ENCODE measurements at regions not wholly inside any gene's neighbourhood (a gene's known extent, or its start where the extent isn't known, plus 50 kb on each side); places are given as distances from the start of the nearest gene placed in this dataset.
"Not testable (repeated sequence)": the region's sequence is repeated elsewhere in the genome, so short reads cannot be mapped to it uniquely, and the experiment has no call there.

DNA sequence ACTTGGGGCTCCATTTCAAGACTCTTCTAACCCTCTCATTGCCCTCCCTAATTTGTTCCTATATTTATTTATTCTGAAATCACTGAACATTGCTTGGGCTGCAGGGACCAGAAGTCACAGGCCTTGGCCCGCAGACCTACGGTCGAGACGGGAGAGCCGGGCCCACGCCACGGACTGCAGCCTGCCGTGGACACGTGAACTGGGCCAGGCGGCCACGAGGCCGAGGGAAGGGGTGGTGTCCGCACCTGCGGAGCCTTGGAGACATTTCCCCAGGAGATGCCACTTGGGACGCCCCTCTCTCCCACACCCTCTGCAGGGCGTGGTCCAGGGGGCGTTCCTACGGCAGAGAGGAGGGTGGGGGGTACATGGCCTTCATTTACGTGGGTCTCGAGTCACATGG, 463.9 kb downstream of the ICE1 start:
- no peak for DNase-seq (ENCODE audit: low spot score)
- intact Hi-C loops (cut with DNase I) = no loop called here

- DNase-seq (ENCODE audit: low spot score) = no peak
- intact Hi-C loops (cut with DNase I) = no loop called here
Observed at GRCh38 chr5:5885782-5886181, 463.3 kb downstream of the ICE1 start.

DNA sequence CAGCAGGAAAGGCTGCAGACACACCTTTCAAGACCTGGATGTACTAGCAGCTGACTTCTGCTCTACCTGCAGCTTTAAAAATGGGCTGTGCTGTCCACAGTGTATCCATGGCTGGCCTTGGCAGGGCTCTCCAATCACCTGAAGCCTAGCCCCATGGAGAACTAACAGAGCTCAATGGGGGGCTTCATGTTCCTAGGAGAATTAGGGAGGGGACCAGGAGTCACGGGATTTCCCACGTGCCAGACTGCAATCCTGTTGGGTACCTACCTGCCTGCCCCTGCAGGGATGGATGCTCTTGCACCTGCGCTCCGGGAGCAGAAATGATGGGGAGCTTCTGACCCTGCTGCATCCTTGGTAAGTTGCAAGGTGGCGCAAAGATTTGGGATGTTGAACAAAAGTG, 462.1 kb downstream of the ICE1 start:
- DNase-seq (ENCODE audit: low spot score) = no peak
- intact Hi-C loops (cut with DNase I) = no loop called here

DNA sequence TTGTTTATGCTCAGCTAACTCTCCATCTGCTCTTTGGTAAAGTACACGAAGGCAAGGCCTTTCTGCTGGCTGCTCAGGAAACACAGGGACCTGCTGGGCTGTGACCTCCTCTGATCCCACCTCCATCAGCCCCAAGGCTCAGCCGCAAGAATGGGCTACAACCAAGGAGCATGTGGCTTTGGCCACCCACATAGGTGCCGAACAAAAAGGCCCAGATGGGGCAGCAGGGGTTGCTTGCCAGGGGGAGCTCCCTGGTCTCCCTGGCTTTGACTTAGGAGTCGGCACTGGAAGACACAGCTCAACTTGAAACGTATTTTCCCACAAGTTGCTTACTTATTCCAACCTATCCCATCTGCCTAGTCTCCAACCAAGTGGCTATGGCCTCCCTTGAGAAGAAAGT, 461.1 kb downstream of the ICE1 start:
- intact Hi-C loops (cut with DNase I) = no loop called here
- DNase-seq (ENCODE audit: low spot score) = no peak

- intact Hi-C loops (cut with DNase I) = no loop called here
- DNase-seq (ENCODE audit: low spot score) = no peak
Observed at GRCh38 chr5:5883146-5883545, 460.7 kb downstream of the ICE1 start.

DNA sequence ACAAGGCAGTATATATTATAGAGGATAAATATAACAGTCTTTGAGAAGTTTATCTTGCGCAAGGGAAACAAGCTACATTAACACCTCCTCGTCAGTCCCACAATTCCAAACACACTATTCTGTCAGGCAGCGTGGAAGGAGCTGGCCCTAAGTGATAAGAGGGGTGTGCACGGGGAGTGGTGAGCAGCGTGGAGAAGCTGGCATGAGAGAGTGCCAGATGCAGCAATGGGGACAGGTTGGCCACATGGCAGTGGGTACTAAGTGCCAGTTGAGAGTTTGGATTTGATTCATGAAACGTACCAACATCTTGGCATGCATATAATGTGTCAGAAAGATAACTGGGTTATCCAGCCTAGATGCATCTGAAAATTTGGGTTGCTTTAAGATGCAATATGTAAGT, 460.2 kb downstream of the ICE1 start:
- DNase-seq (ENCODE audit: low spot score) = no peak
- intact Hi-C loops (cut with DNase I) = no loop called here

- DNase-seq (ENCODE audit: low spot score) = no peak
- intact Hi-C loops (cut with DNase I) = no loop called here
Observed at GRCh38 chr5:5881294-5881693, 458.8 kb downstream of the ICE1 start.

DNA sequence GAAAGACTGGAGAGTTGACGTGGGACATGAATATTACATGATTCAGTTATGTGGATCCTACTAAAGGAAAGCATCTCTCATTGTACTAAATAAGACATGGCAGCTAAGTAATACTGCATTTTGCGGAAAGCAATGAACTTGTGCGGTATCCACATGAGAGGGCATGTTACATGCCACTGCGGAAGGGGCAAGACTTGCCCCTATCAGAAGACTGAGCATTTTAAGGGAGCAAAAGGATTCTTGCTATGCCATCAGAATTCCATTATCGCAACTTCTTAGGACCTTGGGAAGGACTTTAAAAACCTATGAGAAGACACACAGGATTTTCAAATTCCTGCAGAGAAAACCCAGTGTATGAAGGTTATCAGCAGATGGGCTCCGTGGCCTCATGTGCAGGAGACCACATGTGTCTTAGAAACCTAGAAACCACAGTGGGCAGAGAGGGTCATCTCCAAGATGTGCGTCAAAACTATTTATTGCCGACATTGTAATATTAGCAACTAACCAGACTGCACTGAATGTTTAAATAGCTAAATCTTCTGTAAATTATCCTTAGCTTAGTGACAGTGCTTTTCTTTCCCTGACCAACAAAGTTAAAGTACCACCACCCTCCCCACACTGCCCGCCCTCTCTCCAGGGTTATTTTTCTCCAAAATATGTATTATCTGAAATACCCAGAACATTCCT, 457.7 kb downstream of the ICE1 start:
- intact Hi-C loops (cut with DNase I) = no loop called here

DNA sequence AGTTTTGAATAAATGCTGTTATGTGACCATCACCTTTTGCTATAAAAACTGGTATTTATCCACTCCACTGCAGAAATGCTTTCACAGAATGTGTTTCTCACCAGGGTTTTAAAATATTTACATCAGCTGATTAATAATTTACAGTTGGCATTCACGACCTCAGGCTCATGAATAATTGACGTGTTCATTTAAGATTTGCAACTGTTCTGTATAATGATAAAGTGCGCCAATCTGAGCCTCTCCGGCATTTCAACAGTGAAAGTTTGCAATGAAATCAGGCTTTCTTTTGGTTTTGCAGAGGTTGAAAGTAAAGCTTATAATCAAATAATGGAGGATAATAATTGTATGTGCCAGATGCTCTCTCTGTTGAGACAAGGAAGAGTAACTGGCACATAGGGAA, 434.9 kb downstream of the ICE1 start:
- no peak for DNase-seq (ENCODE audit: low spot score)
- intact Hi-C loops (cut with DNase I) = no loop called here

More for the DNA sequence above, 457.7 kb downstream of the ICE1 start:
- DNase-seq (ENCODE audit: low spot score) = no peak

DNA sequence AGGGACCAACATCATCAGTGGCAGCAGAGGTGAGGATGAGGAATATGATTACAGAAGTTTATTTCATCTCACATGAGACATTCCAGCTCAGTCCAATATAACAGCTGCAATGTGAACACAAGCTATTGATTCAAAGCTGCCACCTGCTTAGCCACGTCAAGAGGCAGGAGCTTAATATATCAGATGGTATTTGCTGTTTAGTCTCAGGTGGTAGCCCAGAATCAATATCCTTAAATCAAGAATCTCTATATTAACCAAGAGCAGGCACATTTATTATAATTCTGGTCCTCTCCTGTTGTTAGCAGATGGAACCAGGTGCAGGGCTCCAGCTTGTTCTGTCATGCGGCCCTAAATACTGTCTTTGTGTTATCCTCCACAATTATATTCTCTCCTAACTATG, 431.6 kb downstream of the ICE1 start:
- intact Hi-C loops (cut with DNase I) = no loop called here

GRCh38 chr5:5838493-5838892, 416.0 kb downstream of the ICE1 start:
- DNase-seq (ENCODE audit: low spot score) = no peak
- intact Hi-C loops (cut with DNase I) = no loop called here

More for the DNA sequence above, 431.6 kb downstream of the ICE1 start:
- DNase-seq (ENCODE audit: low spot score) = no peak

DNA sequence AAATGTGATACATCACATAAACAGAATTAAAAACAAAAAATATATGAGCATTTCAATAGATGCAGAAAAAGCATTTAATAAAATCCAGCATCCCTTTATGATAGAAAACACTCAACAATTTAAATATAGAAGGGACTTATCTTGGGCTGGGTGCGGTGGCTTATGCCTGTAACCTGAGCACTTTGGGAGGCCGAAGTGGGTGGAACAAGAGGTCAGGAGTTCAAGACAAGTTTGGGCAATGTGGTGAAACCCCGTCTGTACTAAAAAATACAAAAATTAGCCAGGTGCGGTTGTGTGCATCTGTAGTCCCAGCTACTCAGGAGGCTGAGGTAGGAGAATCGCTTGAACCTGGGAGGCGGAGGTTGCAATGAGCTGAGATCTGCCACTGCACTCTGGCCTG, 409.1 kb downstream of the ICE1 start:
- intact Hi-C loops (cut with DNase I); DNase-seq (ENCODE audit: low spot score): not testable (repeated sequence)

- intact Hi-C loops (cut with DNase I) = no loop called here
- DNase-seq (ENCODE audit: low spot score) = no peak
Observed at GRCh38 chr5:5828619-5829018, 406.1 kb downstream of the ICE1 start.

DNA sequence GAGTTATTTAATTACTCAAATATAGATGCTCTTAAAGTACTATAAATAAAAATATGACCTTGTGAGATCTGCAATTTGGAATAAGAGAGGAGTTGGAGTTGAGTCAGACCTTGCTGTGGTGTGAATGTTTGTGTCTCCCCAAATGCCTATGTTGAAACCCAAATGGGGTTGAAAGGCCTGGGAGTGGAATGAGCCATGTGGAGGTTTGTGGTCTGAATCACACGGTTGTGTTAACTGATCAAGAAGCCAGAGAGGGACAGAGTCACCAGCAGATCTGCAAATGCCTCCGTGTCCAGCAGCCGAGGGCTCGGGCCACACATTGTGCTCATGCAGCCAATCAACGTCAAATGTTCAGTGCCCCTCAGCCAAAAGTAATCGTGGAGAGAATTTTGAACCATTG, 404.4 kb downstream of the ICE1 start:
- intact Hi-C loops (cut with DNase I) = no loop called here

GRCh38 chr5:5822729-5823257, 400.3 kb downstream of the ICE1 start:
- no peak for DNase-seq (ENCODE audit: low spot score)
- intact Hi-C loops (cut with DNase I) = no loop called here

More for the DNA sequence above, 404.4 kb downstream of the ICE1 start:
- no peak for DNase-seq (ENCODE audit: low spot score)

GRCh38 chr5:5816960-5817359, 394.5 kb downstream of the ICE1 start:
- intact Hi-C loops (cut with DNase I) = no loop called here
- DNase-seq (ENCODE audit: low spot score) = no peak

- no peak for DNase-seq (ENCODE audit: low spot score)
- intact Hi-C loops (cut with DNase I) = no loop called here
Observed at GRCh38 chr5:5813441-5813840, 391.0 kb downstream of the ICE1 start.

- intact Hi-C loops (cut with DNase I) = no loop called here
- DNase-seq (ENCODE audit: low spot score) = no peak
Observed at GRCh38 chr5:5810461-5810860, 388.0 kb downstream of the ICE1 start.

DNA sequence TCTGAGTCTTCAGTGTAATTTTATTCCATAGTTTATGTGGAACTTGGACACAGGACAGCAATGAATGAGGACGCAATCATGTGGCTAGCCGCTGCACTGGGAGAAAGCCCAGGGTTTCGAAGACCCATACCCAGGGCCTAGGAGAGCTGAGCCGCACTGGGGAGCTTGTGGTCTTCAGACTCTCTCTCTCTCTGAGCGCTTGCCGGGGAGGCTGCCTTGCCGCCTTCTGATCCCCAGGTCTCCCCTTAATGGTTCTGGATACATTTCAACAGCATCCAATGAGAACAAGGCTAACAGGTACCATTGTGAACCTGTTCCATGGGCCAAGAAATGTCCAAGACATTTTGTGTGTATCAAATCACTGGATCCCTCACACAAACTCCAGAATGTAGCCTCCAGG, 383.4 kb downstream of the ICE1 start:
- intact Hi-C loops (cut with DNase I) = no loop called here
- DNase-seq (ENCODE audit: low spot score) = no peak

DNA sequence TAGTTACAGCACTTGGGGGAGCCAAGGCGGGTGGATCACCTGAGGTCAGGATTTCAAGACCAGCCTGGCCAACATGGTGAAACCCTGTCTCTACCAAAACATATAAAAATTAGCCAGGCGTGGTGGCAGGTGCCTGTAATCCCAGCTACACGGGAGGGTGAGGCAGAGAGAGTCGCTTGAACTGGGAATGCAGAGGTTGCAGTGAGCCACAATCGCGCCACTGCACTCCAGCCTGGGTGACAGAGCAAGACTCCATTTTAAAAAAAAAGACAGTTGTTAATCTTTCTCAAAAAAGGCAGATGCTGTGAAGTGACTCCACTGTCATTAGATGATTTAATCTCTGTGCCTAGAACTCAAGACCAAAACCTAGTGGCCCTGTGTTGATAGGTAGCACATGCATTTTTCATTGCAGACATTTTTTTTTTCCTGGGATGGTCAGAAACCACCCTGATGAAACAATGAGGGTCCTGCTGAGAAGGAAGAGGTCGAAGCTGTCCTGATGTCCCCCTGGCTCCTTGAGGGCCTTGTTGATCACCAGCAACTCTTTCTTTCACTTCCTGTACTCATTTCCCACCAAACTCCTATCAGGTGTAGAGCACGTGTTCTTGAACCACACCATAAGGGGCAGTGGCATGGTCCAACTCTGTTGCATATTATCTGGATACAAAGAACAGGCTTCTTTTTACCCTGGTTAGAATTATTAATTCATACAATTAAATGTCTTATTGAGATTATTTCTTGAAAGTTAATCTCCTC, 382.2 kb downstream of the ICE1 start:
- intact Hi-C loops (cut with DNase I) = no loop called here
- DNase-seq (ENCODE audit: low spot score) = no peak

All from posterior vena cava (tissue), 2 donors.